ENCODE measurements at regions not wholly inside any gene's neighbourhood (a gene's known extent, or its start where the extent isn't known, plus 50 kb on each side); places are given as distances from the start of the nearest gene placed in this dataset.

GRCh38 chr9:15070716-15071115 lies 160.5 kb upstream of the FREM1 start:
- no TSS peak for BruUV-seq (replicated peaks)
- intact Hi-C loops (cut with micrococcal nuclease), result no loop called here
- no peak overlapping the region for H3K4me3 ChIP-seq (replicated peaks in 1 of 2; ENCODE audit: low read depth in 1 of 2, low read length in 2 of 2)
- 0 out of 4 replicates have a peak, but pooled peaks cover 0 to 3% of the 10 kb centered on the region in 2 experiments for H3K9me3 ChIP-seq (ENCODE audit: control insufficient read depth in 1 of 2, insufficient read depth in 1 of 2, low read depth in 1 of 2, low read length in 2 of 2)
- no peaks in the 10 kb centered on the region for H3K36me3 ChIP-seq (ENCODE audit: control insufficient read depth in 1 of 2, insufficient read depth in 2 of 2, low read length in 2 of 2)
- no peak overlapping the region for H3K4me2 ChIP-seq (ENCODE audit: low read length)
- H3K9ac ChIP-seq (ENCODE audit: low read length), result no peak overlapping the region
- H2AFZ ChIP-seq (ENCODE audit: low read depth, low read length, poor library complexity, severe bottlenecking), result no peak overlapping the region
- TF ChIP-seq TCF7L2 (IDR thresholded peaks at IDR 0.05; ENCODE audit: borderline replicate concordance, extremely low read depth, insufficient read depth, insufficient read length) (no peak), ELF1 (IDR thresholded peaks at IDR 0.05; ENCODE audit: borderline replicate concordance, low read depth) (no peak), POLR2AphosphoS5 (IDR thresholded peaks at IDR 0.05; ENCODE audit: low read depth, low read length) (no peak), ZNF274 (IDR thresholded peaks at IDR 0.05; ENCODE audit: low read depth, low read length) (no peak), EGR1 (IDR thresholded peaks at IDR 0.05; ENCODE audit: low read depth) (no peak), SP1 (IDR thresholded peaks at IDR 0.05; ENCODE audit: low read depth) (no peak), ZBTB33 (IDR thresholded peaks at IDR 0.05; ENCODE audit: extremely low read depth, insufficient replicate concordance, low read length) (no peak), EZH2phosphoT487 (IDR thresholded peaks at IDR 0.05; ENCODE audit: borderline replicate concordance) (no peak), ATF3 (IDR thresholded peaks at IDR 0.05) (no peak), YY1 (IDR thresholded peaks at IDR 0.05; ENCODE audit: extremely low read depth, insufficient replicate concordance, low read depth, low read length) (no peak), EZH2 (IDR thresholded peaks at IDR 0.05) (no peak), RAD21 (IDR thresholded peaks at IDR 0.05; ENCODE audit: low read depth) (no peak)
- H3K27ac ChIP-seq (ENCODE audit: low read depth, low read length), result no peak overlapping the region
- no peaks in the 10 kb centered on the region for H3K4me1 ChIP-seq (ENCODE audit: control insufficient read depth in 1 of 2, insufficient read depth in 2 of 2, low read length in 2 of 2)
- H3K79me2 ChIP-seq (ENCODE audit: insufficient read depth, low read length), result no peaks in the 10 kb centered on the region
- DNase-seq (ENCODE audit: low read depth, low spot score) (no peak), ATAC-seq (no peak)
- peaks cover 35% of the 10 kb centered on the region for H3K27me3 ChIP-seq (ENCODE audit: insufficient read depth, low read length)
- no peaks in the 10 kb centered on the region for H3K9me2 ChIP-seq (ENCODE audit: insufficient read depth)
- ChIA-PET CTCF (no interaction called here), POLR2A (no interaction called here), RAD21 (ENCODE audit: low non-redundant PET in 1 of 2, low total read pairs in 2 of 2, uncharacterized antibody in 2 of 2, unreplicated experiment in 2 of 2) (no interaction called here)
- no peaks in the 10 kb centered on the region for H4K20me1 ChIP-seq (ENCODE audit: insufficient read depth)

All from HCT116 (cell line).